ENCODE measurements at regions not wholly inside any gene's neighbourhood (a gene's known extent, or its start where the extent isn't known, plus 50 kb on each side); places are given as distances from the start of the nearest gene placed in this dataset.

- DNase-seq: no peak
These were observed 93.1 kb upstream of the RUNX1 start for GRCh38 chr21:35142036-35142815.

GRCh38 chr21:35139382-35139715 is 90.2 kb upstream of the RUNX1 start:
- no peak for DNase-seq

GRCh38 chr21:35138665-35139381 is 89.7 kb upstream of the RUNX1 start:
- peak; percentile 2 to 18 (median 12) for DNase-seq

GRCh38 chr21:35136586-35137219 is 87.6 kb upstream of the RUNX1 start:
- DNase-seq: no peak

- DNase-seq: no peak
These were observed 87.0 kb upstream of the RUNX1 start for GRCh38 chr21:35136106-35136505.

GRCh38 chr21:35135481-35135880 is 86.4 kb upstream of the RUNX1 start:
- no peak for DNase-seq

- no peak for DNase-seq
These were observed 85.2 kb upstream of the RUNX1 start for GRCh38 chr21:35134309-35134708.

- no peak for DNase-seq
These were observed 79.4 kb upstream of the RUNX1 start for GRCh38 chr21:35128536-35128935.

- no peak for DNase-seq
These were observed 78.7 kb upstream of the RUNX1 start for GRCh38 chr21:35127851-35128250.

GRCh38 chr21:35127026-35127425 is 77.9 kb upstream of the RUNX1 start:
- no peak for DNase-seq

GRCh38 chr21:35120631-35121180 is 71.6 kb upstream of the RUNX1 start:
- no peak for DNase-seq

GRCh38 chr21:35119501-35120047 is 70.5 kb upstream of the RUNX1 start:
- no peak for DNase-seq

GRCh38 chr21:35116777-35117176 is 67.7 kb upstream of the RUNX1 start:
- no peak for DNase-seq

GRCh38 chr21:35113064-35113463 is 64.0 kb upstream of the RUNX1 start:
- DNase-seq: no peak

- no peak for DNase-seq
These were observed 62.3 kb upstream of the RUNX1 start for GRCh38 chr21:35111321-35111930.

GRCh38 chr21:35108887-35109286 is 59.8 kb upstream of the RUNX1 start:
- no peak for DNase-seq

GRCh38 chr21:35107520-35107919 is 58.4 kb upstream of the RUNX1 start:
- no peak for DNase-seq

- DNase-seq: no peak
These were observed 57.2 kb upstream of the RUNX1 start for GRCh38 chr21:35106246-35106835.

GRCh38 chr21:35102488-35103371 is 53.6 kb upstream of the RUNX1 start:
- peak in 2 of 4 experiments; percentile 14 to 28 for DNase-seq

GRCh38 chr21:35100349-35100811 is 51.3 kb upstream of the RUNX1 start:
- no peak for DNase-seq

- DNase-seq: no peak
These were observed 50.2 kb upstream of the RUNX1 start for GRCh38 chr21:35099310-35099709.
